PC-9 (cell line): ENCODE measurements at regions not wholly inside any gene's neighbourhood (a gene's known extent, or its start where the extent isn't known, plus 50 kb on each side); places are given as distances from the start of the nearest gene placed in this dataset.

Source experiments
- BruUV-seq: library from RNA; stranded (reverse); fragments of 400-500 nt; replicated peaks from 2 replicates; lab custom pipeline; 2021; lab: Mats Ljungman, UMichigan
- CTCF ChIA-PET: fragments of 300-600 bp; sonication (Branson Sonifier 250); formaldehyde crosslinking; loops from one replicate; lab custom pipeline; 2022; ENCODE audit warnings: antibody characterized with exemption; lab: Charles Lee
- POLR2A ChIA-PET: fragments of 300-600 bp; sonication (Branson Sonifier 250); formaldehyde crosslinking; loops from one replicate; lab custom pipeline; 2022; ENCODE audit warnings: antibody characterized with exemption; ENCODE audit not compliant: unreplicated experiment; lab: Charles Lee
- DNase-seq, 2 experiments: peaks; one replicate each; pipeline versions ENCODE4 v3.0.0 to v3.0.0-alpha.2; 2015 to 2022; ENCODE audit warnings: mixed read lengths in 1 of 2
- H2AFZ ChIP-seq: fragments of 200-600 bp; sonication (generic); 2 replicates; pipeline ENCODE4 v1.8.1; 2017; ENCODE audit warnings: antibody characterized with exemption
- H3F3A ChIP-seq: fragments of 200-600 bp; sonication (generic); 2 replicates; pipeline ENCODE4 v1.8.1; 2017; ENCODE audit warnings: antibody characterized with exemption, mild to moderate bottlenecking, low read depth; ENCODE audit not compliant: insufficient read depth
- H3K27ac ChIP-seq: fragments of 200-600 bp; sonication (generic); 2 replicates; pipeline ENCODE4 v1.6.1; 2016; ENCODE audit warnings: mixed run types
- H3K27me3 ChIP-seq: fragments of 200-600 bp; sonication (generic); 2 replicates; pipeline ENCODE4 v1.6.1; 2016; ENCODE audit warnings: low read depth, mixed run types; ENCODE audit not compliant: insufficient read depth
- H3K36me3 ChIP-seq: fragments of 200-600 bp; sonication (generic); 2 replicates; pipeline ENCODE4 v1.6.1; 2016; ENCODE audit warnings: low read depth, mixed run types
- H3K4me1 ChIP-seq: fragments of 200-600 bp; sonication (generic); replicated peaks from 2 replicates; pipeline ENCODE4 v1.6.1; 2016; ENCODE audit warnings: mixed run types; ENCODE audit not compliant: insufficient read depth
- H3K4me2 ChIP-seq: fragments of 200-600 bp; sonication (generic); 2 replicates; pipeline ENCODE4 v1.6.1; 2017; ENCODE audit warnings: mixed run types
- H3K4me3 ChIP-seq: fragments of 200-600 bp; sonication (generic); 2 replicates; pipeline ENCODE4 v1.6.1; 2016; ENCODE audit warnings: mixed run types
- H3K79me2 ChIP-seq: fragments of 200-600 bp; sonication (generic); 2 replicates; pipeline ENCODE4 v1.6.1; 2017; ENCODE audit warnings: low read depth, mixed run types
- H3K9me2 ChIP-seq: fragments of 200-600 bp; sonication (generic); 2 replicates; pipeline ENCODE4 v1.8.1; 2017; ENCODE audit warnings: mild to moderate bottlenecking; ENCODE audit not compliant: insufficient read depth
- H3K9me3 ChIP-seq: fragments of 200-600 bp; sonication (generic); 2 replicates; pipeline ENCODE4 v1.8.1; 2016; ENCODE audit warnings: low read depth; ENCODE audit not compliant: insufficient read depth
- H4K20me1 ChIP-seq: fragments of 200-600 bp; sonication (generic); 2 replicates; pipeline ENCODE4 v1.8.1; 2017; ENCODE audit not compliant: insufficient read depth
- CTCF ChIP-seq: fragments of 200-600 bp; sonication (generic); conservative IDR thresholded peaks from 2 replicates; pipeline ENCODE4 v1.6.1; 2017; ENCODE audit warnings: mixed run types, antibody characterized with exemption, mild to moderate bottlenecking, moderate library complexity
- EZH2 ChIP-seq: fragments of 200-600 bp; sonication (generic); IDR thresholded peaks from 2 replicates; pipeline ENCODE4 v1.8.0; 2017; ENCODE audit warnings: antibody characterized with exemption, low read depth
- intact Hi-C: fragments of 100-400 bp; cut with micrococcal nuclease; formaldehyde crosslinking; loops from one replicate; pipeline ENCODE4 v1.10.0; 2022; ENCODE audit not compliant: unreplicated experiment

DNA sequence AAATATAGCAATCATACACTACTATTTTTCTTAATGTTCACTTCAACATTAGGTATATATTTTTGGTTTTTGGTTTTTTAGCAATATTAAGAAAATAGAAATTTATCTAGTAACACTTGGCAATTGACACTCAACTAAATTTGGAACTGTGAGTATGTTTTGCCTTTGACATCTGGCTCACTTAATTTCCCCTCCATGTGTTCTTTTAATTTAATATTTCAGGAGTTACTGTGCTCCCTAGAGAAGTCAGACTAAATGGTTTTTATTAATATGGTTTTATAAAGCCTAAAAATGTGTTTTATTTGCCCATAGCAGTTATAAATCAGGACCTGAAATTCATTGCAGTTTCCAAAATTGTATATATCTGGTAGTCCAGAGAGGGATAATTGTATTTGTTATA is 175.3 kb upstream of the AVPR1A start:
- intact Hi-C loops: no loop called here
- Histone ChIP-seq H3K4me2 (no peak overlapping the region), H3K4me1 (no peaks in the 10 kb centered on the region), H3K9me3 (no peaks in the 10 kb centered on the region), H3K4me3 (no peak overlapping the region), H3F3A (no peaks in the 10 kb centered on the region), H2AFZ (no peak overlapping the region), H3K79me2 (no peaks in the 10 kb centered on the region), H3K36me3 (no peaks in the 10 kb centered on the region), H4K20me1 (no peaks in the 10 kb centered on the region), H3K27me3 (no peaks in the 10 kb centered on the region), H3K9me2 (no peaks in the 10 kb centered on the region), H3K27ac (no peak overlapping the region)
- ChIA-PET POLR2A (no interaction called here), CTCF (no interaction called here)
- no TSS peak for BruUV-seq
- TF ChIP-seq EZH2 (no peak), CTCF (no peak)
- DNase-seq: no peak

- no TSS peak for BruUV-seq
- TF ChIP-seq EZH2: no peak
- TF ChIP-seq CTCF: no peak
- no peaks in the 10 kb centered on the region for H3K79me2 ChIP-seq
- no peaks in the 10 kb centered on the region for H3K9me3 ChIP-seq
- H3K9me2 ChIP-seq: no peaks in the 10 kb centered on the region
- CTCF ChIA-PET: no interaction called here
- H3K27me3 ChIP-seq: no peaks in the 10 kb centered on the region
- DNase-seq: no peak
- POLR2A ChIA-PET: no interaction called here
- H2AFZ ChIP-seq: no peak overlapping the region
- no peaks in the 10 kb centered on the region for H3K4me1 ChIP-seq
- no peaks in the 10 kb centered on the region for H3F3A ChIP-seq
- intact Hi-C loops: no loop called here
- H3K4me3 ChIP-seq: no peak overlapping the region
- H4K20me1 ChIP-seq: no peaks in the 10 kb centered on the region
- H3K36me3 ChIP-seq: no peaks in the 10 kb centered on the region
- H3K4me2 ChIP-seq: no peak overlapping the region
- no peak overlapping the region for H3K27ac ChIP-seq
These were observed 174.8 kb upstream of the AVPR1A start for GRCh38 chr12:63325757-63326156.

GRCh38 chr12:63323942-63324341 is 172.9 kb upstream of the AVPR1A start:
- ChIA-PET CTCF (no interaction called here), POLR2A (no interaction called here)
- Histone ChIP-seq H3K4me1 (no peaks in the 10 kb centered on the region), H2AFZ (no peak overlapping the region), H3K79me2 (no peaks in the 10 kb centered on the region), H3K9me3 (no peaks in the 10 kb centered on the region), H3K36me3 (no peaks in the 10 kb centered on the region), H4K20me1 (no peaks in the 10 kb centered on the region), H3K4me3 (no peak overlapping the region), H3K4me2 (no peak overlapping the region), H3F3A (no peaks in the 10 kb centered on the region), H3K27me3 (no peaks in the 10 kb centered on the region), H3K27ac (no peak overlapping the region), H3K9me2 (no peaks in the 10 kb centered on the region)
- BruUV-seq: no TSS peak
- no peak for DNase-seq
- no peak for TF ChIP-seq EZH2
- TF ChIP-seq CTCF: no peak
- intact Hi-C loops: no loop called here
